ENCODE measurements at regions not wholly inside any gene's neighbourhood (a gene's known extent, or its start where the extent isn't known, plus 50 kb on each side); places are given as distances from the start of the nearest gene placed in this dataset.

DNA sequence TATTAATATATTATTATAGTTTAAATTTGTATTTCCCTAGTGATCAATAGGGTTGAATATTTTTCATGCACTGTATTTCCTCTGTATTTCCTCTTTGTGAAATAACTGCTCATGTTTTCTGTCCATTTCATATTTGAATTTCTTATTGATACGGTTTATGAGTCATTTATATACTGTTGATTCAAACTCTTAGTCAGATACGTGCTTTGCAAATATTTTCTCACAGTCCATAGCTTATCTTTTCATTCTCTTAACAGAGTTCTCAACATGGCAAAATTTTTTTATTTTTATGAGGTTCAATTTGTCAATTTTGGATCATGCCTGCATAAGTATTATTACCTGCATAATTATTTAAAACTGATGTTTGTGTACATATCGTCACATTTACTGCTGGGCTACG lies 329.6 kb downstream of the HAO1 start:
- no peaks in the 10 kb centered on the region for H3K4me1 Mint-ChIP-seq (ENCODE audit: low read depth)
- intact Hi-C loops (cut with micrococcal nuclease) = no loop called here
- no peaks in the 10 kb centered on the region for H3K36me3 Mint-ChIP-seq (ENCODE audit: low read depth)
- H3K27me3 Mint-ChIP-seq (ENCODE audit: low read depth) = no peaks in the 10 kb centered on the region
- DNase-seq (ENCODE audit: low spot score) = no peak
- H3K9me3 Mint-ChIP-seq = peaks cover 16% of the 10 kb centered on the region
- H3K27ac Mint-ChIP-seq = no peak overlapping the region
- no peak overlapping the region for H3K4me3 Mint-ChIP-seq (ENCODE audit: low read depth)

DNA sequence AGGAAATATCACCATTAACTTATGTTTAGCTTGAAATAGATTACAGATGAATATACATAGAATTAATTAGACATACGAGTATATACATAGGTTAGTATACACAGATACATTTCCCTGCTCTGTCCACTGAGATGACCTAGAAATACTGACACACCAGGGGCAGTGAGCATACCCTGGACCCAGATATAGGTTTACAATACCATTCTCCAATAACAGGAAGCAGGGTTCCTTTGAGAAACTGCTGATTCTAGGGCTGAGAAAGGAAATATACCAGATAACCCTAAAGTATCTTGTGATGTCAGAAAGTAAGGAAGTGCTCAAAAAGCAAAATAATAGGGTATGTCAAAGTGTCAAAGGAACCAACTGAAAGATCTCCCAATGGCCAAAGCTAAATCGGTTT lies 322.5 kb downstream of the HAO1 start:
- Mint-ChIP-seq H3K4me1 (ENCODE audit: low read depth) (no peaks in the 10 kb centered on the region), H3K9me3 (peaks cover 13% of the 10 kb centered on the region), H3K27ac (no peak overlapping the region), H3K4me3 (ENCODE audit: low read depth) (no peak overlapping the region), H3K27me3 (ENCODE audit: low read depth) (no peaks in the 10 kb centered on the region), H3K36me3 (ENCODE audit: low read depth) (no peaks in the 10 kb centered on the region)
- intact Hi-C loops (cut with micrococcal nuclease) = no loop called here
- no peak for DNase-seq (ENCODE audit: low spot score)

DNA sequence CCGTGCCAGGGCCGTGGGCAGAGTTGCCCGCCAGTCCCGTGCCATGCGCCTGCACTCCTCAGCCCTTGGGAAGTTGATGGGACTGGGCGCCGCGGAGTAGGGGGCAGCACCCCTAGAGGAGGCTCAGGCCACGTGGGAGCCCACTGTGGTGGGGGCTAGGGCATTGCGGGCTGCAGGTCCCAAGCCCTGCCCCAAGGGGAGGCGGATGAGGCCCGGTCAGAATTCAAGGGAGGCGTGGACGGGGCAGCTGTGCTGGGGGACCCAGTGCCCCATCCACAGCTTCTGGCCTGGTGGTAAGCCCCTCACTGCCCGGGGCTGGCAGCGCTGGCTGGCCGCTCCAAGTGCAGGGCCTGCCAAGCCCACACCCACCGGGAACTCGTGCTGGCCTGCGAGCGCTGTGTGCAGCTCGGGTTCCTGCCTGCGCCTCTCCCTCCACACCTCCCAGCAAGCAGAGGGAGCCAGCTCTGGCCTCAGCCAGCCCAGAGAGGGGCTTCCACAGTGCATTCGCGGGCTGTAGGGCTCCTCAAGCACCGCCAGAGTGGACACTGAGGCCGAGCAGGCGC lies 317.8 kb downstream of the HAO1 start:
- H3K27me3 Mint-ChIP-seq (ENCODE audit: low read depth) = no peaks in the 10 kb centered on the region
- DNase-seq (ENCODE audit: low spot score) = no peak
- H3K4me1 Mint-ChIP-seq (ENCODE audit: low read depth) = no peaks in the 10 kb centered on the region
- peaks cover 24% of the 10 kb centered on the region for H3K9me3 Mint-ChIP-seq
- H3K4me3 Mint-ChIP-seq (ENCODE audit: low read depth) = no peak overlapping the region
- intact Hi-C loops (cut with micrococcal nuclease) = no loop called here
- H3K36me3 Mint-ChIP-seq (ENCODE audit: low read depth) = no peaks in the 10 kb centered on the region
- H3K27ac Mint-ChIP-seq = no peak overlapping the region

DNA sequence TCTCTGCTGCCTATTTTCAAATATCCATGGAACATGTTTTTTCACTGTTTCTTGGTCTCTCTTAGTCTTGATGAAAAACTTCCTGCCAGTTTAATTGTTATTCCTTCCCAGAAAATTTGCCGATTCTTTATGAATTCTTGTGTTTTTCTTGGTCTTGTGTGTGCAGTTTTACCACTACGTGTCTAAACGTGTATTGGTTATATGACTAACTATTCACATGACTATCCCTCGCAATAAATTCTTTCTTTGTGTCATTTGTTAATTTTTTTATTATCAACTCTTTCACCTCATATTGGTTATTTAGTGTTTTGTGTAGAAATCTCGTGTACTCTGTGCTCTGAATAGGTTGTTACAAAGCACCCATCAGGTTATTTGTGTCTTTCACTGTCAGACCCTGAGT lies 315.4 kb downstream of the HAO1 start:
- H3K27me3 Mint-ChIP-seq (ENCODE audit: low read depth) = no peaks in the 10 kb centered on the region
- DNase-seq (ENCODE audit: low spot score) = no peak
- no peaks in the 10 kb centered on the region for H3K4me1 Mint-ChIP-seq (ENCODE audit: low read depth)
- intact Hi-C loops (cut with micrococcal nuclease) = no loop called here
- H3K36me3 Mint-ChIP-seq (ENCODE audit: low read depth) = no peaks in the 10 kb centered on the region
- H3K4me3 Mint-ChIP-seq (ENCODE audit: low read depth) = no peak overlapping the region
- H3K27ac Mint-ChIP-seq = no peak overlapping the region
- peaks cover 28% of the 10 kb centered on the region for H3K9me3 Mint-ChIP-seq

DNA sequence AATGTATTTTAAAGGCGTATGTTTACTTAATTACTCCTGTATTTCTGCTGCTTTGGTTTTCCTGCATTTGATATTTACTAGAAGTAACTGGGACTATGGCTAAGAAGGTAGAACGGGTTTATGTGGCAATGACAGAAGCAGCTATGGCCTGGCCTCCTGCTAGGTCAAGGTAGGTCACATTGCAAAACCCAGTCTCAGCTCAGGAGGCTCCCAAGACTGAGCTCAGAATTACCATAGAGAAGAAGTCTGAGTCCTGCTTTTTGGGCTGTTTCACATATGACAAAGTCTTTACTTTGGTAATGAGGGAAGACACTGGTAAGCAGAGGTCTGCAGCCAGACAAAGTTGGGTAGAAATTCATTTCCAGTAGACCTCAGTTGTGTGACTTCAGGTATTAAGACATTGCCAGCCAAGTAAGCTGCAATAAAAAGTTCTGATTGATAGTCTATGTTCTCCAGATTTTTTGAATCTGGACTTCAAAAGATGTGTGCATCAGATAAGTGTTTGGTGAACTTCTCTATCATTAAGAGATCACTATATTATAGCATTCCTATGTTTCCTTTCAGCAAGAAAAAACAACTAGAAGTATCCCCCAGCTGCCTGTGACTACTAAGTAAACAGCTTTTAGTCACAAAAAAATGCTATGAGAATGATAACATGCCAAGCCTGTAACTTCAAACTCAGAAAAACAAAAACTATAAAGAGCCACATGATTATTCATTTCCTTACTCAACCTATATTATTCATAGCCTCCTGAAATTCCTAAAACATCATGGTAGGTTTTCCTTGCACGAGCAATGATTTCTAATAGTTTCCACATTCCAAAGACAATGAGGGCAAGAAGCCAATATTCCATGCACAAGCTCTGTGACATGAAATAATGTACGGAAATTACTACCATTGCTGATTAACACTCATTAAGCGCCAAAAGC lies 312.3 kb downstream of the HAO1 start:
- Mint-ChIP-seq H3K9me3 (peaks cover 24% of the 10 kb centered on the region), H3K36me3 (ENCODE audit: low read depth) (no peaks in the 10 kb centered on the region), H3K27ac (no peak overlapping the region), H3K4me1 (ENCODE audit: low read depth) (no peaks in the 10 kb centered on the region), H3K4me3 (ENCODE audit: low read depth) (no peak overlapping the region), H3K27me3 (ENCODE audit: low read depth) (no peaks in the 10 kb centered on the region)
- intact Hi-C loops (cut with micrococcal nuclease) = no loop called here
- DNase-seq (ENCODE audit: low spot score) = no peak

DNA sequence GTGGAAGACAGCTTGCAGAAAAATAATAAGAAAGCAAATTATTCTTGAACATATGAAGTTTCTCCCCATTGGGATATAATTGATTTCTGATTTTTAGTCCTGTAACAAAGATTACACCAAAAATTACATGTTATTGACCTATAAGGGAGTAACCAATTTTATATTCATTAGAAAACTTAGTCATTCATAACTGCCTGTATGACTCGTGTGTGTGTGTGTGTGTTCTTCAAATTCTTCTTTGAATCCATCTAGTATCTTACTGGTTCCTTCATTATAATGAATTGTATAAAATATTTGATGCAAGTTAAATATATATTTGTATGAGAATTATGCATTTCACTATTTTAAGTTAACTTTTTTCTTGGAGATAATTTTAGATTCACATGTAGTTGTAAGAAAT lies 310.4 kb downstream of the HAO1 start:
- no peaks in the 10 kb centered on the region for H3K27me3 Mint-ChIP-seq (ENCODE audit: low read depth)
- H3K4me3 Mint-ChIP-seq (ENCODE audit: low read depth) = no peak overlapping the region
- peaks cover 16% of the 10 kb centered on the region for H3K9me3 Mint-ChIP-seq
- no peak overlapping the region for H3K27ac Mint-ChIP-seq
- no peaks in the 10 kb centered on the region for H3K4me1 Mint-ChIP-seq (ENCODE audit: low read depth)
- intact Hi-C loops (cut with micrococcal nuclease) = no loop called here
- no peaks in the 10 kb centered on the region for H3K36me3 Mint-ChIP-seq (ENCODE audit: low read depth)
- DNase-seq (ENCODE audit: low spot score) = no peak

DNA sequence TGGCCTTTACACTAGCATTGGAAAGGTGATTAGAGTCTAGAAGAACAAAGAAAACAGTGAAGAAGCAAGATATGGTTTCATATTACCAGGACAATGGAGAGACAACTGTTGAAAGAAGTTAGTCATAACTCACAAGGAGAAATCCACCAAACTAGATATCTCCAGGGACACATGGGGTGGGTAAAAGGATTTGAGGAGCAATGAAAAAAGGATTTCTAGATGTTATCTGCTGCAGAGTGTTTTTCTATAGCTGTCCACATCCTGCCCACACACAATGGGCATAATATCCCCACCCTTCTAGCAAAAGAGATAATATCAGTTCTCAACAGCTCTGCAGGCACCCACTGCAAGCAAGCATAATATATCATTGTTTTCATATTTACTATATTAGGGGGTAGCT lies 303.1 kb downstream of the HAO1 start:
- intact Hi-C loops (cut with micrococcal nuclease) = no loop called here
- Mint-ChIP-seq H3K27me3 (ENCODE audit: low read depth) (no peaks in the 10 kb centered on the region), H3K27ac (no peak overlapping the region), H3K4me3 (ENCODE audit: low read depth) (no peak overlapping the region), H3K4me1 (ENCODE audit: low read depth) (peaks cover 2% of the 10 kb centered on the region), H3K36me3 (ENCODE audit: low read depth) (no peaks in the 10 kb centered on the region), H3K9me3 (peaks cover 10% of the 10 kb centered on the region)
- no peak for DNase-seq (ENCODE audit: low spot score)

DNA sequence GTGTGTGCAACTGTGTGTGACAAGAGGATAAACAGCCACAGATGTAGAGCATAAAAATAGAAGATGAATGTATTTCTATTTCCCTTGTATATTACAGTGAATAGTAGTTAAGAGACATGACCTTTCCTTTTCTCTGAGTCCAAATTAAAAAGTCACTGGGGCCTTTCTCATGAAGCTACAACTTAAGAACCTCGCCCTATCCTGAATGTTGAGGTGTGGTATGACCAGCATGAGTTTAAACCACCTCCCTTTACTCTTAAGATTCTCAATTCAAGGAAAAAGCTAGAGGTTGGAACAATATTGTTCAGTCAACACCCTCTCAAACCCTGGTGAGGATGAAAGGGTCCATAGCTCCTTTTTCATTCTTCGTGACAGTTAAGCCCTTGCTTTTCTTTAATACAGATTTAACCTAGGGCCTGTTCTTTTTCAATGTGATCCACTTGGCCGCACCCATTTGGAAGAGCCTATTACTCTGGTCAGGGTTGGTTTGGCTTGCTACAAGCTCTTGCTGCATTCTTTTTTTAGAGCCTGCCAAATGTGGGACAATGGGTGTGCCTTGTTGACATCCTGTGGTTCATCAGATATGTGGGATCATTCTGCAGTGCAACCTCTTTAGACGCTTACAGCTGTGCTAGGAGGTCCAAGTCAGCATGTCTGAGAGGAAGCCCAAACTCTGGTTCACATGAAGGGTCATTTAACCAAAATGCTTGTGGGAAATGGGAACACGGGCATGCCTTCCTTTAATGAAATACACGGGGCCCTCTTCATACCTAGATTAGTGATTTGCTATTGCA lies 290.0 kb downstream of the HAO1 start:
- DNase-seq (ENCODE audit: low spot score) = no peak
- Mint-ChIP-seq H3K27me3 (ENCODE audit: low read depth) (no peaks in the 10 kb centered on the region), H3K36me3 (ENCODE audit: low read depth) (no peaks in the 10 kb centered on the region), H3K9me3 (peaks cover 21% of the 10 kb centered on the region), H3K27ac (no peak overlapping the region), H3K4me1 (ENCODE audit: low read depth) (no peaks in the 10 kb centered on the region), H3K4me3 (ENCODE audit: low read depth) (no peak overlapping the region)
- intact Hi-C loops (cut with micrococcal nuclease) = no loop called here

DNA sequence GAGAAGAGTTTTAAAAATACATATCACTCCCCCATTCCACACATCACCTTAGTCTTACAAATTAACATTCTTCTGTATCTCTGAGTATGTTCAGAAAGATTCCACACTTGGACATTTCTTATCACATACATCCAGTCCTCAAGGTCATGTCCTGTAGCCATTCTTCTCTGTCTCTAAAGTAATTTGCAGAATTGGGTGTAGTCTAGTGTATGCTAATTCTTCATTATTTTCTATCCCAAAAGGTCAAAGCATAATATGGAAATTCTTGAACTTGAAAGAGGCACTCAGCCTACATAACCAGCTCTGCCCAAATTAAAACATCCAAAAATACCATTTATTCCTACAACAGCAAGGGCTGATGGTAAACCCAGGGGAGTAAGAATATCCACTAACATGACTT lies 286.0 kb downstream of the HAO1 start:
- no peaks in the 10 kb centered on the region for H3K4me1 Mint-ChIP-seq (ENCODE audit: low read depth)
- H3K9me3 Mint-ChIP-seq = peaks cover 12% of the 10 kb centered on the region
- no peaks in the 10 kb centered on the region for H3K27me3 Mint-ChIP-seq (ENCODE audit: low read depth)
- DNase-seq (ENCODE audit: low spot score) = no peak
- intact Hi-C loops (cut with micrococcal nuclease) = no loop called here
- no peak overlapping the region for H3K4me3 Mint-ChIP-seq (ENCODE audit: low read depth)
- no peaks in the 10 kb centered on the region for H3K36me3 Mint-ChIP-seq (ENCODE audit: low read depth)
- no peak overlapping the region for H3K27ac Mint-ChIP-seq

DNA sequence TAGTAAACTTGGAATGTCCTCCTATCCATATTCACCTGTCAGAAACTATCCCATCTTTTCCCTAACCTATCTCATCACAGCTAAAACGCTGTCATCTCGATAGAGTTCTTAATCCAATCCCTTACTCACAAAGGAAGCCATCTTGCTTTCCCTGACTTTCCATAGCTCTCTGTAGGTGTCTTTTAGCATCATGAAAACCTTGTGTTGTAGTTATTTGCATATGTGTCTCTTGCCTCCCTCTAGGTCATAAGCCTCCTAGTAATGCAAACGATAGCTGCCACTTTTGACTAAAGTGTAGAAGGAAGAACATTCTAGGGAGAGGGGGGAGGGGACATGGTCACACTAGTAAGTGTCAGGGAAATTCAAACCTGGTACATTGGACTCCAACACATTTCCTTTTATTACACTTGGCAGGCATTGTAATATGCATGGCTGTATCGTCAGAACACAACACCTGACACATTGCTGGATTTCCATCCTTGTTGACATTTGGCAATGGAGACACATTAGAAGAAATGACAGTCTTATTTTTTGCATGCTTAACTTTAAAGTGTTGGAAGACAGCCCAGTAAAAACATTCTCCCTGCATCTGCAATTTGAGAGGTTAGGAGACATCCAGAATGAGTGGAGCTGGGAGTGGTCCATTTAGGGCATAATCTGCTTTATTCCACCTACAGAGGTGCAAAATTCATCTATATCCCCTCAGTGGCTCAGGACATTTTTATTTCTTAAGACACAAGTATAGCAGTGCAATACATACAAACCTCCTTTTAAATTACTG lies 283.4 kb downstream of the HAO1 start:
- H3K4me3 Mint-ChIP-seq (ENCODE audit: low read depth) = no peak overlapping the region
- intact Hi-C loops (cut with micrococcal nuclease) = no loop called here
- no peak overlapping the region for H3K27ac Mint-ChIP-seq
- no peaks in the 10 kb centered on the region for H3K4me1 Mint-ChIP-seq (ENCODE audit: low read depth)
- no peaks in the 10 kb centered on the region for H3K9me3 Mint-ChIP-seq
- no peaks in the 10 kb centered on the region for H3K27me3 Mint-ChIP-seq (ENCODE audit: low read depth)
- no peaks in the 10 kb centered on the region for H3K36me3 Mint-ChIP-seq (ENCODE audit: low read depth)
- no peak for DNase-seq (ENCODE audit: low spot score)

DNA sequence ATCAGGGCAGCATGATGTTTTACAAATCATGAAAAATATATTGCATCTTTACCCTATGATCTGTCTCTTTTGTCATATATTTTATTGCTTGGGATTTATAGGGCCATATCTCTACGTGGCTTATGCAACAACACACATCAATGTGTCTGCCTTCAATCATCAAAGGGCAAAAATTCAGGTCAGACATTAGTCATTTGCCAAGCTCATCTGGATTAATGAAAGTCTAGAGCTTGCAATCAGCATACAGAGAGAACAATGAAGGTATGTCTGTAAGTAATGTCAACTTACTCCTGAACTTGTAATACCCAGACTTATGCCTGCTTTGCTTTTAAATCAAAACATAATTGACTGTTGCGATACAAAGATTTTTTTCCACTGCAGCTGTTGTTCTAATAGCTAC lies 282.7 kb downstream of the HAO1 start:
- no peaks in the 10 kb centered on the region for H3K36me3 Mint-ChIP-seq (ENCODE audit: low read depth)
- H3K27me3 Mint-ChIP-seq (ENCODE audit: low read depth) = no peaks in the 10 kb centered on the region
- no peak overlapping the region for H3K27ac Mint-ChIP-seq
- H3K4me1 Mint-ChIP-seq (ENCODE audit: low read depth) = no peaks in the 10 kb centered on the region
- no peaks in the 10 kb centered on the region for H3K9me3 Mint-ChIP-seq
- H3K4me3 Mint-ChIP-seq (ENCODE audit: low read depth) = no peak overlapping the region
- DNase-seq (ENCODE audit: low spot score) = no peak
- intact Hi-C loops (cut with micrococcal nuclease) = no loop called here

DNA sequence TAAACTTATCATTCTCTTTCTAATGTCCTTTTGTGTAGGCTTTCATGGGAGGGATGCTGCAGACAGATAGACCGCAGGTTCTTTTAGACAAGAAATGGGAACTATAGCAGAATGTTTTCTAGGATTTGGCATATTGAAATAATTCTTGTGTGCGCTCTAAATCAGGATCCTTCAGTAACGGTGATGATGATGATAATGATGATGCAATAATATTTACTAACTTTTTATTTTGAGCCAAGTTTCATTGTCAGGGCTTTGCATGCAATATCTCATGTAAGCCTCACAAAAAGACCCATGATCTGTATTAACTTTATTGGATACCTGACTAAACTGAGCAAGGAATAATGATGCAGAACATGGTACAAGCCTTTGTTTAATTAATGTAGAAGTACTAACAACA lies 280.1 kb downstream of the HAO1 start:
- Mint-ChIP-seq H3K4me1 (ENCODE audit: low read depth) (no peaks in the 10 kb centered on the region), H3K4me3 (ENCODE audit: low read depth) (no peak overlapping the region), H3K9me3 (no peaks in the 10 kb centered on the region), H3K27me3 (ENCODE audit: low read depth) (no peaks in the 10 kb centered on the region), H3K36me3 (ENCODE audit: low read depth) (no peaks in the 10 kb centered on the region), H3K27ac (no peak overlapping the region)
- no peak for DNase-seq (ENCODE audit: low spot score)
- intact Hi-C loops (cut with micrococcal nuclease) = no loop called here
